WTC11 (cell line): ENCODE measurements at regions not wholly inside any gene's neighbourhood (a gene's known extent, or its start where the extent isn't known, plus 50 kb on each side); places are given as distances from the start of the nearest gene placed in this dataset.

Source experiments
- GTF2I ChIP-seq: fragments of 250-450 bp; sonication (Bioruptor Pico); conservative IDR thresholded peaks from 2 replicates; pipeline ENCODE4 v1.4.0; 2021; ENCODE audit warnings: mild to moderate bottlenecking
- ZNF138 ChIP-seq: sonication (generic); formaldehyde crosslinking; conservative IDR thresholded peaks from 2 replicates; pipeline ENCODE4 v1.8.1; 2022; ENCODE audit warnings: mild to moderate bottlenecking, moderate library complexity, missing genetic modification reagents
- ZNF263 ChIP-seq: sonication (generic); formaldehyde crosslinking; IDR thresholded peaks from 2 replicates; pipeline ENCODE4 v1.8.1; 2022; ENCODE audit warnings: low read depth, mild to moderate bottlenecking, moderate library complexity, missing genetic modification reagents
- ZNF396 ChIP-seq: fragments of 250-450 bp; sonication (Bioruptor Pico); IDR thresholded peaks from 2 replicates; pipeline ENCODE4 v1.8.0; 2021; ENCODE audit warnings: mild to moderate bottlenecking, moderate library complexity, borderline replicate concordance
- TF ChIP-seq, protein P1 (sequence below): fragments of 200-600 bp; IDR thresholded peaks from 2 replicates; pipeline ENCODE4 v1.8.0; 2022; ENCODE audit warnings: antibody characterized with exemption
- TF ChIP-seq, protein P2 (sequence below): sonication (generic); formaldehyde crosslinking; IDR thresholded peaks from 2 replicates; pipeline ENCODE4 v1.8.1; 2022; ENCODE audit warnings: missing genetic modification reagents, borderline replicate concordance
- TF ChIP-seq, protein P3 (sequence below): sonication (generic); formaldehyde crosslinking; IDR thresholded peaks from 2 replicates; pipeline ENCODE4 v1.8.0; 2022; ENCODE audit warnings: mild to moderate bottlenecking, missing genetic modification reagents

DNA sequence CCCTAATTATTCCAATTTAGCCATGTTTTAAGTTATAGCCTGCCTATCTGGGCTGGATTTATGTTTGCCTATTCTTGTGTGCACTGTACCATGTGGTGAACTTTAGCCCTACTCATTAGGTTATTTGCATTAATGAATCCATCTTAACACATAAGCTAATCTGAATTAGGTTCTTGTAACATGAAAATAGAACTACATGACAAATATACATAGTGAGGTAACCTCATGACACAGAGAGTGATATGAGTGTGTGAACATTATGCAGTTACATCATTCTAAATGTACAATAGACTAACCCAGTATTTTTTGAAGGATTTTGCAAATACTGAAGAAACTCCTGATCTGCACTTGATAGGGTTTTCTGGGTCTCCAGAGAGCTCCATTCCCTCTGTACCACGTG, 733.7 kb upstream of the CITED2 start:
- TF ChIP-seq ZNF396 (CRISPR knock-in tag) (no peak), GTF2I (CRISPR knock-in tag) (no peak), ZNF263 (CRISPR knock-in tag) (no peak), ZNF138 (CRISPR knock-in tag) (no peak)
- TF ChIP-seq, protein P1, sequence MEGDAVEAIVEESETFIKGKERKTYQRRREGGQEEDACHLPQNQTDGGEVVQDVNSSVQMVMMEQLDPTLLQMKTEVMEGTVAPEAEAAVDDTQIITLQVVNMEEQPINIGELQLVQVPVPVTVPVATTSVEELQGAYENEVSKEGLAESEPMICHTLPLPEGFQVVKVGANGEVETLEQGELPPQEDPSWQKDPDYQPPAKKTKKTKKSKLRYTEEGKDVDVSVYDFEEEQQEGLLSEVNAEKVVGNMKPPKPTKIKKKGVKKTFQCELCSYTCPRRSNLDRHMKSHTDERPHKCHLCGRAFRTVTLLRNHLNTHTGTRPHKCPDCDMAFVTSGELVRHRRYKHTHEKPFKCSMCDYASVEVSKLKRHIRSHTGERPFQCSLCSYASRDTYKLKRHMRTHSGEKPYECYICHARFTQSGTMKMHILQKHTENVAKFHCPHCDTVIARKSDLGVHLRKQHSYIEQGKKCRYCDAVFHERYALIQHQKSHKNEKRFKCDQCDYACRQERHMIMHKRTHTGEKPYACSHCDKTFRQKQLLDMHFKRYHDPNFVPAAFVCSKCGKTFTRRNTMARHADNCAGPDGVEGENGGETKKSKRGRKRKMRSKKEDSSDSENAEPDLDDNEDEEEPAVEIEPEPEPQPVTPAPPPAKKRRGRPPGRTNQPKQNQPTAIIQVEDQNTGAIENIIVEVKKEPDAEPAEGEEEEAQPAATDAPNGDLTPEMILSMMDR = no peak
- TF ChIP-seq, protein P2, sequence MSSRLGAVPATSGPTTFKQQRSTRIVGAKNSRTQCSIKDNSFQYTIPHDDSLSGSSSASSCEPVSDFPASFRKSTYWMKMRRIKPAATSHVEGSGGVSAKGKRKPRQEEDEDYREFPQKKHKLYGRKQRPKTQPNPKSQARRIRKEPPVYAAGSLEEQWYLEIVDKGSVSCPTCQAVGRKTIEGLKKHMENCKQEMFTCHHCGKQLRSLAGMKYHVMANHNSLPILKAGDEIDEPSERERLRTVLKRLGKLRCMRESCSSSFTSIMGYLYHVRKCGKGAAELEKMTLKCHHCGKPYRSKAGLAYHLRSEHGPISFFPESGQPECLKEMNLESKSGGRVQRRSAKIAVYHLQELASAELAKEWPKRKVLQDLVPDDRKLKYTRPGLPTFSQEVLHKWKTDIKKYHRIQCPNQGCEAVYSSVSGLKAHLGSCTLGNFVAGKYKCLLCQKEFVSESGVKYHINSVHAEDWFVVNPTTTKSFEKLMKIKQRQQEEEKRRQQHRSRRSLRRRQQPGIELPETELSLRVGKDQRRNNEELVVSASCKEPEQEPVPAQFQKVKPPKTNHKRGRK (CRISPR knock-in tag) = no peak
- TF ChIP-seq, protein P3, sequence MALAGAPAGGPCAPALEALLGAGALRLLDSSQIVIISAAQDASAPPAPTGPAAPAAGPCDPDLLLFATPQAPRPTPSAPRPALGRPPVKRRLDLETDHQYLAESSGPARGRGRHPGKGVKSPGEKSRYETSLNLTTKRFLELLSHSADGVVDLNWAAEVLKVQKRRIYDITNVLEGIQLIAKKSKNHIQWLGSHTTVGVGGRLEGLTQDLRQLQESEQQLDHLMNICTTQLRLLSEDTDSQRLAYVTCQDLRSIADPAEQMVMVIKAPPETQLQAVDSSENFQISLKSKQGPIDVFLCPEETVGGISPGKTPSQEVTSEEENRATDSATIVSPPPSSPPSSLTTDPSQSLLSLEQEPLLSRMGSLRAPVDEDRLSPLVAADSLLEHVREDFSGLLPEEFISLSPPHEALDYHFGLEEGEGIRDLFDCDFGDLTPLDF (CRISPR knock-in tag) = no peak
